Endodermal cell (in vitro differentiated cells): ENCODE measurements at regions not wholly inside any gene's neighbourhood (a gene's known extent, or its start where the extent isn't known, plus 50 kb on each side); places are given as distances from the start of the nearest gene placed in this dataset.

ENCODE experiments used
- DNase-seq: peaks from one replicate; pipeline ENCODE4 v3.0.0-alpha.2; 2017
- H3K27ac ChIP-seq: 2 replicates; pipeline ENCODE4 v1.5.1; 2013; ENCODE audit warnings: mild to moderate bottlenecking, low read depth, low read length, moderate library complexity
- H3K27me3 ChIP-seq: 2 replicates; pipeline ENCODE4 v1.6.1; 2013; ENCODE audit warnings: mild to moderate bottlenecking, low read length, moderate library complexity; ENCODE audit not compliant: insufficient read depth, control insufficient read depth, poor library complexity, severe bottlenecking
- H3K36me3 ChIP-seq: 2 replicates; pipeline ENCODE4 v1.7.0; 2013; ENCODE audit warnings: mild to moderate bottlenecking, low read length, moderate library complexity; ENCODE audit not compliant: control insufficient read depth, insufficient read depth
- H3K4me1 ChIP-seq: one replicate; pipeline ENCODE4 v1.7.0; 2013; ENCODE audit warnings: low read length; ENCODE audit not compliant: control insufficient read depth, insufficient read depth
- H3K4me3 ChIP-seq: 2 replicates; pipeline ENCODE4 v1.5.1; 2013; ENCODE audit warnings: mild to moderate bottlenecking, low read length, moderate library complexity
- H3K9ac ChIP-seq: 2 replicates; pipeline ENCODE4 v1.6.1; 2013; ENCODE audit warnings: mild to moderate bottlenecking, low read length, moderate library complexity; ENCODE audit not compliant: poor library complexity, severe bottlenecking; ENCODE audit errors: extremely low read depth
- H3K9me3 ChIP-seq: 2 replicates; pipeline ENCODE4 v1.6.1; 2013; ENCODE audit warnings: mild to moderate bottlenecking, low read length, moderate library complexity; ENCODE audit not compliant: control insufficient read depth
- H3K27ac Mint-ChIP-seq: 2 replicates; pipeline ENCODE4 v1.8.0; 2020; ENCODE audit warnings: mixed read lengths
- H3K27me3 Mint-ChIP-seq: 2 replicates; pipeline ENCODE4 v1.8.0; 2021; ENCODE audit warnings: mild to moderate bottlenecking, mixed read lengths; ENCODE audit not compliant: insufficient read depth
- H3K36me3 Mint-ChIP-seq: 2 replicates; pipeline ENCODE4 v1.8.0; 2020; ENCODE audit warnings: low read depth, mixed read lengths
- H3K4me1 Mint-ChIP-seq: 2 replicates; pipeline ENCODE4 v1.8.0; 2020; ENCODE audit warnings: mixed read lengths
- H3K4me3 Mint-ChIP-seq: 2 replicates; pipeline ENCODE4 v1.8.0; 2020; ENCODE audit warnings: mild to moderate bottlenecking, moderate library complexity, mixed read lengths
- H3K9me3 Mint-ChIP-seq: 2 replicates; pipeline ENCODE4 v1.8.0; 2020; ENCODE audit warnings: mild to moderate bottlenecking, mixed read lengths
- WGBS, 2 experiments: methylation state at CpG; one replicate each; pipeline versions ENCODE4 v1.1.5 to v1.1.7; 2013; ENCODE audit warnings: missing lambda C conversion rate in 2 of 2, mixed read lengths in 1 of 2; ENCODE audit not compliant: insufficient coverage in 1 of 2, insufficient read length in 1 of 2; 5-methylcytosine and 5-hydroxymethylcytosine counted together
- TF ChIP-seq, protein P1 (sequence below): fragments of 200-600 bp; sonication (generic); conservative IDR thresholded peaks from 2 replicates; pipeline ENCODE4 v1.5.0; 2021; ENCODE audit warnings: antibody characterized with exemption, mild to moderate bottlenecking

DNA sequence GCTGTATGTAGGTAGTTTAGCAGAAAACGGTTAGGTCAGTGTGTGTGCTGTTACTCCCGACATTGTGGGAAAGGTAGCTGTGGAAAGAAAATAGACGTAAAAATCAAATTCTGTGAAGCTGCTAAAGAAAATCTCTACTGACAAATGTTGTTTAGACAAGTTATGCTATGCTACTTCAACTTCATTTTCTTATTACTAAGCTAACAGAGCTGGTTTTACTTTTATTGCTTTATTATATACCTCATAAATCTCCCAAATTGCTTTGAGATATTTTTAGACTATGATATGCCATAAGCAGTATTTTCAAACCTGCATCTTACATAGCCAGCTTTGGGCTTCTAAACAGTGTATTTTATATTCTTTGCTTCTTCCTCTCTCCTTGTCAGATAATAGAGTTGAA, 108.2 kb upstream of the PACRGL start:
- Histone ChIP-seq H3K27me3 (no peaks in the 10 kb centered on the region), H3K4me3 (no peak overlapping the region), H3K9ac (no peak overlapping the region), H3K36me3 (no peaks in the 10 kb centered on the region), H3K27ac (no peak overlapping the region), H3K4me1 (no peaks in the 10 kb centered on the region), H3K9me3 (no peaks in the 10 kb centered on the region)
- Mint-ChIP-seq H3K27me3 (no peaks in the 10 kb centered on the region), H3K36me3 (no peaks in the 10 kb centered on the region), H3K4me3 (no peak overlapping the region), H3K4me1 (no peaks in the 10 kb centered on the region), H3K27ac (no peak overlapping the region), H3K9me3 (no peaks in the 10 kb centered on the region)
- no peak for DNase-seq
- TF ChIP-seq, protein P1, sequence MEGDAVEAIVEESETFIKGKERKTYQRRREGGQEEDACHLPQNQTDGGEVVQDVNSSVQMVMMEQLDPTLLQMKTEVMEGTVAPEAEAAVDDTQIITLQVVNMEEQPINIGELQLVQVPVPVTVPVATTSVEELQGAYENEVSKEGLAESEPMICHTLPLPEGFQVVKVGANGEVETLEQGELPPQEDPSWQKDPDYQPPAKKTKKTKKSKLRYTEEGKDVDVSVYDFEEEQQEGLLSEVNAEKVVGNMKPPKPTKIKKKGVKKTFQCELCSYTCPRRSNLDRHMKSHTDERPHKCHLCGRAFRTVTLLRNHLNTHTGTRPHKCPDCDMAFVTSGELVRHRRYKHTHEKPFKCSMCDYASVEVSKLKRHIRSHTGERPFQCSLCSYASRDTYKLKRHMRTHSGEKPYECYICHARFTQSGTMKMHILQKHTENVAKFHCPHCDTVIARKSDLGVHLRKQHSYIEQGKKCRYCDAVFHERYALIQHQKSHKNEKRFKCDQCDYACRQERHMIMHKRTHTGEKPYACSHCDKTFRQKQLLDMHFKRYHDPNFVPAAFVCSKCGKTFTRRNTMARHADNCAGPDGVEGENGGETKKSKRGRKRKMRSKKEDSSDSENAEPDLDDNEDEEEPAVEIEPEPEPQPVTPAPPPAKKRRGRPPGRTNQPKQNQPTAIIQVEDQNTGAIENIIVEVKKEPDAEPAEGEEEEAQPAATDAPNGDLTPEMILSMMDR = no peak
- WGBS, 2 experiments = 95 to 100% methylated on average over 3 of the region's 3 CpGs

DNA sequence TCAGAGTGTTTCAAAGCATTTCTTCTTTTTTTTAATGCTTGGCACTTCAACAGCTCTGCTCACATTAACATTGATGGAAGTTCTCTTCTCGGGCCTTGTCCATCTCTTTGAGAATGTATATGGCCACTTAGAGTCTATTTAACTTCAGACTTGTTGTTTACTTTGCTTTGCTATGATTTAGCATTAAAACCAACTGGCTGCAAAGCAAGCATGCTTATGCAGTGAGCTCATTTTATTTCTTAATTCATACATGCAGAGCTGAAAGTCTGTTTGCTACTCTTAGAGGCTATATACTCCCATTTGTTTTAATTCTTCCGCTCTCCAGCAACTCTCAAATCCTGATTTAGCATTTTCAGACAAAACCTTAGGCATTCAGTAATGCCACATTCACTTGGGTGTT, 107.6 kb upstream of the PACRGL start:
- no peaks in the 10 kb centered on the region for H3K27me3 Mint-ChIP-seq
- H3K27ac Mint-ChIP-seq = no peak overlapping the region
- H3K9me3 Mint-ChIP-seq = no peaks in the 10 kb centered on the region
- TF ChIP-seq, protein P1 = no peak
- Histone ChIP-seq H3K36me3 (no peaks in the 10 kb centered on the region), H3K4me3 (no peak overlapping the region), H3K27me3 (no peaks in the 10 kb centered on the region), H3K9ac (no peak overlapping the region), H3K9me3 (no peaks in the 10 kb centered on the region), H3K4me1 (no peaks in the 10 kb centered on the region), H3K27ac (no peak overlapping the region)
- H3K4me1 Mint-ChIP-seq = no peaks in the 10 kb centered on the region
- no peak overlapping the region for H3K4me3 Mint-ChIP-seq
- H3K36me3 Mint-ChIP-seq = no peaks in the 10 kb centered on the region
- 98 to 100% methylated on average over 1 to 2 of the region's 2 CpGs for WGBS, 2 experiments
- DNase-seq = no peak

DNA sequence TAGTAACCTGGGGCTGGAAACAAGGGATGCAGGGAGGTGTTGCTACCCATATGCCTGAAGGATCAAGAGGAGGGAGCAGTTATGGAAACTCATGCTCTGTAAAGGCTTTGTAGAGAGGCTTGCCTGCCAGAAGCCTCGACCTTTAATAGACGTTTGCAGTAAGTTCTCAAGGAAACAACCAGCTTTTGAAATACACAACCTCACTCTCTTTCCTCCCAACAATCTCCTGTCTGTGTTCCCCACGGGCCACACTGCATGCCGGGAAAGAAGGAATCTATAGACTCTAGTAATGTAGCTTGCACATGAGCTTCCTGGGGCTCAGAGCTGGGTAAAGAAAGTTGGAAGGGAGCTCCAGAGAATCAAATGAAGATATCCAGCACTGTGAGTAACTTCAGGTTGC, 101.6 kb upstream of the PACRGL start:
- Histone ChIP-seq H3K9me3 (no peaks in the 10 kb centered on the region), H3K9ac (no peak overlapping the region), H3K27ac (no peak overlapping the region), H3K36me3 (no peaks in the 10 kb centered on the region), H3K4me1 (no peaks in the 10 kb centered on the region), H3K4me3 (no peak overlapping the region), H3K27me3 (no peaks in the 10 kb centered on the region)
- Mint-ChIP-seq H3K9me3 (no peaks in the 10 kb centered on the region), H3K4me3 (no peak overlapping the region), H3K4me1 (no peaks in the 10 kb centered on the region), H3K27me3 (no peaks in the 10 kb centered on the region), H3K36me3 (no peaks in the 10 kb centered on the region), H3K27ac (no peak overlapping the region)
- no peak for DNase-seq
- WGBS, 2 experiments = 87% methylated on average over 4 of the region's 4 CpGs; no CpG with 5 or more reads in 1 of the 2 experiments
- TF ChIP-seq, protein P1 = no peak
